ENCODE measurements at regions not wholly inside any gene's neighbourhood (a gene's known extent, or its start where the extent isn't known, plus 50 kb on each side); places are given as distances from the start of the nearest gene placed in this dataset.

DNA sequence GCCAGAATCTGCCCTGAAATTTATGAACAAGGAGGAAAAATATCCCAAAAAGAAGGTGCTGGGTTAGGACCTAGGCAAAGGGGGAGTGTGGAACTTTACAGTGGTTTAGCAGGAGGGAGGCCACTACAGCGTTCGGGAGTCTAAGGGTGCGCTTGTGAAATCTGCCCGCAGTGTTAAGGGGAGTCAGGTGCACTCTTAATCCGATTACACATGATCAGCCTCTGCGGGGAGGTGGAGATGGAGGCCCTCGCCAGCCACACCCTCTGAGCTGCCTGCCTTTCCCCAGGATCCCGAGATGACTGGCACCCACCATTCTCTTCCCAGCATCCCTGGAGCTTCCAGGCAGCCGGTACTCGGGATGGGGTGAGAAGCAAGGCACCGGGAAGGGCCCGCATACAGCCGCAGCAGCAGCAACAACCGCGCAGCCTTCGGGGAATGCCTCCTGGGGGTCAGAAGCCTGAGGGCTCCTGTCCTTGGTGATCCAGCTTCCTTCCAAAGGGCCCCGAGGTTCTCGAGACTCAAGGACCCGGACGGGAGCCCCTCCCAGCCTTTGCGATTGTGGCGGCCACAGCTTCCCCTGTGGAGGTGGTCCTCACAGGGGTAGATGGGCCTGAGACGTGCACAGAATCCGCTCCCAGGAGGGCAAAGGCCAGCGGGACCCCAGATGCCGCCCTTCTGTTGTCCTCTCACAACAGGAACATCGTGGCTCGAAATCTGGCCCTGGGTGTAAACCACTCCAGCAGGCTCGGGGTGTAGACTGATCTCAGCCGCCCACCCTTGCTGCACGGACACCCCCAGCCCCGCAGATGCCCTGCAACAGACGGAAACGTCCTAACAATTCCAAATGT is 57.3 kb upstream of the CST7 start:
- TF ChIP-seq CTCF (IDR thresholded peaks at IDR 0.05; ENCODE audit: borderline replicate concordance), result no peak
- no peaks in the 10 kb centered on the region for H3K4me1 ChIP-seq
- no peaks in the 10 kb centered on the region for H3K36me3 ChIP-seq
- intact Hi-C loops (cut with micrococcal nuclease), result no loop called here
- H3K9me3 ChIP-seq (replicated peaks), result no peaks in the 10 kb centered on the region
- H3K27me3 ChIP-seq (ENCODE audit: low read depth), result peaks cover 13% of the 10 kb centered on the region
- no peak overlapping the region for H3K27ac ChIP-seq (replicated peaks)
- DNase-seq, result no peak
- H3K4me3 ChIP-seq, result no peak overlapping the region

- no peaks in the 10 kb centered on the region for H3K4me1 ChIP-seq
- no peak overlapping the region for H3K4me3 ChIP-seq
- intact Hi-C loops (cut with micrococcal nuclease), result no loop called here
- DNase-seq, result no peak
- no peaks in the 10 kb centered on the region for H3K9me3 ChIP-seq (replicated peaks)
- no peak for TF ChIP-seq CTCF (IDR thresholded peaks at IDR 0.05; ENCODE audit: borderline replicate concordance)
- H3K27me3 ChIP-seq (ENCODE audit: low read depth), result peaks cover 13% of the 10 kb centered on the region
- H3K27ac ChIP-seq (replicated peaks), result no peak overlapping the region
- H3K36me3 ChIP-seq, result no peaks in the 10 kb centered on the region
Observed at GRCh38 chr20:24892522-24892921, 56.5 kb upstream of the CST7 start.

- peaks cover 13% of the 10 kb centered on the region for H3K27me3 ChIP-seq (ENCODE audit: low read depth)
- DNase-seq, result no peak
- H3K27ac ChIP-seq (replicated peaks), result no peak overlapping the region
- no peak for TF ChIP-seq CTCF (IDR thresholded peaks at IDR 0.05; ENCODE audit: borderline replicate concordance)
- no peaks in the 10 kb centered on the region for H3K36me3 ChIP-seq
- intact Hi-C loops (cut with micrococcal nuclease), result no loop called here
- no peak overlapping the region for H3K4me3 ChIP-seq
- H3K9me3 ChIP-seq (replicated peaks), result no peaks in the 10 kb centered on the region
- H3K4me1 ChIP-seq, result no peaks in the 10 kb centered on the region
Observed at GRCh38 chr20:24892931-24893330, 56.1 kb upstream of the CST7 start.

GRCh38 chr20:24894488-24894887 is 54.6 kb upstream of the CST7 start:
- no peak for DNase-seq
- intact Hi-C loops (cut with micrococcal nuclease), result no loop called here
- Histone ChIP-seq H3K27ac (replicated peaks) (no peak overlapping the region), H3K9me3 (replicated peaks) (peaks cover 11% of the 10 kb centered on the region), H3K4me1 (no peaks in the 10 kb centered on the region), H3K27me3 (ENCODE audit: low read depth) (peaks cover 13% of the 10 kb centered on the region), H3K36me3 (no peaks in the 10 kb centered on the region), H3K4me3 (no peak overlapping the region)
- no peak for TF ChIP-seq CTCF (IDR thresholded peaks at IDR 0.05; ENCODE audit: borderline replicate concordance)

GRCh38 chr20:24894967-24895366 is 54.1 kb upstream of the CST7 start:
- H3K27ac ChIP-seq (replicated peaks), result no peak overlapping the region
- no peak for TF ChIP-seq CTCF (IDR thresholded peaks at IDR 0.05; ENCODE audit: borderline replicate concordance)
- H3K36me3 ChIP-seq, result no peaks in the 10 kb centered on the region
- H3K4me1 ChIP-seq, result no peaks in the 10 kb centered on the region
- intact Hi-C loops (cut with micrococcal nuclease), result no loop called here
- no peak overlapping the region for H3K4me3 ChIP-seq
- peaks cover 13% of the 10 kb centered on the region for H3K27me3 ChIP-seq (ENCODE audit: low read depth)
- DNase-seq, result no peak
- peaks cover 16% of the 10 kb centered on the region for H3K9me3 ChIP-seq (replicated peaks)

Measured in left ventricle myocardium inferior (tissue), 1 donor.